NT2/D1 (cell line): ENCODE measurements at regions not wholly inside any gene's neighbourhood (a gene's known extent, or its start where the extent isn't known, plus 50 kb on each side); places are given as distances from the start of the nearest gene placed in this dataset.

ENCODE experiments used
- SUZ12 ChIP-seq: IDR thresholded peaks from 2 replicates; pipeline ENCODE4 v1.6.1; 2011; ENCODE audit not compliant: insufficient read length, insufficient read depth; ENCODE audit errors: extremely low read depth
- YY1 ChIP-seq: IDR thresholded peaks from 2 replicates; pipeline ENCODE4 v1.6.1; 2011; ENCODE audit not compliant: insufficient read length, insufficient read depth
- ZNF274 ChIP-seq: IDR thresholded peaks from 2 replicates; pipeline ENCODE4 v1.6.1; 2011; ENCODE audit warnings: mild to moderate bottlenecking, low read depth, low read length

- TF ChIP-seq ZNF274 = no peak
- TF ChIP-seq YY1 = no peak
- no peak for TF ChIP-seq SUZ12
Measured at GRCh38 chr1:193558491-193559028, 372.1 kb upstream of the B3GALT2 start.
